ENCODE measurements at regions not wholly inside any gene's neighbourhood (a gene's known extent, or its start where the extent isn't known, plus 50 kb on each side); places are given as distances from the start of the nearest gene placed in this dataset.

DNA sequence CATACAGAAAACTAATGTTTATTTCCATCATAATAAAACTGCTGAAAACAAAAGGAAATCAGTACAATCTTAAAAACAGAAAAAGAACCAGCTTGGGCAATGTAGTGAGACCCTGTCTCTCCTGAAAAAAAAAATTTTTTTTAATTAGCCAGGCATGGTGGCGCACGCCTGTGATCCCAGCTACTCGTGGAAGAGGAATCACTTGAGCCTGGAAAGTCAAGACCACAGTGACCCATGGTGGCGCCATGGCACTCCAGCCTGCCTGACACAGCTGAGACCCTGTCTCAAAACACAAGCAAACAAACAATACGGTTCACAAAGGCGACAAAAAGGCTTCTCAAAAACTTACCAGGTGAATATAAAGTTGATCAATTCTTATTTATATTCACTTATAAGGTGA, 289.7 kb downstream of the BRD1 start:
- Histone ChIP-seq H4K91ac (ENCODE audit: insufficient read depth, low read depth, low read length) (no peak overlapping the region), H3K23ac (ENCODE audit: low read depth, low read length) (no peak overlapping the region), H2AK5ac (ENCODE audit: low read depth, low read length) (no peak overlapping the region), H2AFZ (replicated peaks; ENCODE audit: low read length, poor library complexity) (no peak overlapping the region), H2AK9ac (replicated peaks; ENCODE audit: low read depth, low read length, poor library complexity) (no peak overlapping the region), H3K56ac (ENCODE audit: extremely low read depth, insufficient read depth, low read length) (no peak overlapping the region), H4K8ac (ENCODE audit: low read depth in 2 of 2, low read length in 2 of 2) (no peak overlapping the region), H3K9me1 (ENCODE audit: insufficient read depth, low read length) (no peaks in the 10 kb centered on the region), H2BK20ac (ENCODE audit: low read depth, low read length) (no peak overlapping the region), H3K4ac (ENCODE audit: low read depth, low read length) (no peak overlapping the region), H3K9me3 (ENCODE audit: control insufficient read depth, insufficient read depth, low read length) (peaks cover 52% of the 10 kb centered on the region), H2BK15ac (ENCODE audit: low read depth, low read length) (no peak overlapping the region), H3K4me2 (ENCODE audit: low read depth, low read length) (no peak overlapping the region), H3K9ac (ENCODE audit: low read depth, low read length) (no peak overlapping the region), H3K14ac (replicated peaks; ENCODE audit: low read depth, low read length) (no peak overlapping the region), H4K20me1 (ENCODE audit: insufficient read depth, low read length) (no peaks in the 10 kb centered on the region), H2BK5ac (ENCODE audit: low read depth, low read length, poor library complexity, severe bottlenecking) (no peak overlapping the region), H3K36me3 (ENCODE audit: control insufficient read depth, insufficient read depth, low read length) (no peaks in the 10 kb centered on the region), H3K4me1 (ENCODE audit: control insufficient read depth, insufficient read depth, low read length) (no peaks in the 10 kb centered on the region), H3K18ac (ENCODE audit: low read depth, low read length) (no peak overlapping the region), H3K79me1 (ENCODE audit: low read depth in 1 of 2, low read length in 2 of 2) (no peaks in the 10 kb centered on the region), H3K4me3 (ENCODE audit: insufficient read depth, low read depth, low read length) (no peak overlapping the region), H3K27ac (ENCODE audit: insufficient read depth, low read length) (no peak overlapping the region), H2BK120ac (ENCODE audit: low read depth, low read length) (no peak overlapping the region), H3K27me3 (ENCODE audit: control insufficient read depth, insufficient read depth, low read length) (no peaks in the 10 kb centered on the region), H4K5ac (ENCODE audit: low read depth, low read length) (no peak overlapping the region)
- 53% methylated on average over 3 of the region's 6 CpGs; no CpG with 5 or more reads in 1 of the 2 experiments for WGBS, 2 experiments (ENCODE audit: extremely low coverage in 2 of 2, insufficient read length in 1 of 2)
- no peak for ATAC-seq (ENCODE audit: low read depth)
- intact Hi-C loops (cut with micrococcal nuclease) = no loop called here
- TF ChIP-seq RFX5 (IDR thresholded peaks at IDR 0.05; ENCODE audit: low read depth, low read length) = no peak
- TF ChIP-seq NFE2L2 (IDR thresholded peaks at IDR 0.05; ENCODE audit: low read depth, low read length) = no peak
- TF ChIP-seq MAFK (IDR thresholded peaks at IDR 0.05; ENCODE audit: low read depth, low read length) = no peak
- no peak for TF ChIP-seq RCOR1 (IDR thresholded peaks at IDR 0.05; ENCODE audit: insufficient replicate concordance, low read length)
- no peak for TF ChIP-seq MXI1 (IDR thresholded peaks at IDR 0.05; ENCODE audit: borderline replicate concordance, low read depth, low read length)
- TF ChIP-seq SMC3 (IDR thresholded peaks at IDR 0.05; ENCODE audit: low read depth, low read length) = no peak
- TF ChIP-seq POLR2A (IDR thresholded peaks at IDR 0.05; ENCODE audit: low read depth, low read length) = no peak
- in situ Hi-C loops (cut with MboI; ENCODE audit: low sequenced_read_pairs) = no loop called here
- ChIA-PET CTCF (no interaction called here), POLR2A (ENCODE audit: unreplicated experiment) (no interaction called here)
- no peak for DNase-seq
- no TSS peak for BruUV-seq (replicated peaks)
- dilution Hi-C loops (cut with HindIII; ENCODE audit: low sequenced_read_pairs, unreplicated experiment) = no loop called here

Measured in IMR-90 (cell line).